ENCODE measurements at regions not wholly inside any gene's neighbourhood (a gene's known extent, or its start where the extent isn't known, plus 50 kb on each side); places are given as distances from the start of the nearest gene placed in this dataset.

- TF ChIP-seq EP300 (IDR thresholded peaks at IDR 0.05) (no peak), POLR2AphosphoS5 (IDR thresholded peaks at IDR 0.05) (no peak), CTCF (IDR thresholded peaks at IDR 0.05) (no peak)
Measured at GRCh38 chr3:182671541-182671940, 121.8 kb upstream of the ATP11B start.

Data from suprapubic skin (tissue), 4 donors.